ENCODE measurements at regions not wholly inside any gene's neighbourhood (a gene's known extent, or its start where the extent isn't known, plus 50 kb on each side); places are given as distances from the start of the nearest gene placed in this dataset.

DNA sequence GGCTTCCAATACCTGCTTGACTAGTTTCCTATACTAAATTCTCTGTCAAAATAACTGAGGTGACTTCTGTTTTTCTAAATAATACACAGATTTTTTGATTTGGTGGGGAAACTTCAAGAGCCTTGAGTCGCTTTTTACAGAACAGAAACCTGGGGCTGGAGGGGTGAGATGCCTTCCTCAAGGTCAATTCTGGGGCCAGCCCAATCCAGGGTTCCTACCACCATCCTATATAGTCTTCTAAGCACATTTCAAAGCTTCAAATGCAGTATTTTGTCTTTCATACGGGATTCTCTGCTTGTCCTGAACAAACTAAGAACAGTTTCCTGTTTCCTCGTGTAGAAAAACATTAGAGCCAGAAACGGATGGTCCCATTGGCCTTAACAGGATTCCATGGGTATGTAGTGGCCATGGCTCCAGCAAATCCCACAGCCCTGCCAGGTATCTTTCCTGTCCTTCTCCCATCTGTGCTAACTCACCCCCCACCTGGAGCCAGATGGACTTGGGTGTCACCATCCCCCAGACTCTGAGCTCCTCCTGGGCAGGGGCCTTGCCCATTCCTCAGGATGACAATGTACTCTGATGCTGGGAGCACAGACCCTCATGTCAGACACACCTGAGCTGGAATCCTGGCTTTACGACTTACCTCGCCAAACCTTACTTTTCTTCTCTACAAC, 146.9 kb downstream of the KLF13 start:
- no peak for DNase-seq (ENCODE audit: low read depth)

DNA sequence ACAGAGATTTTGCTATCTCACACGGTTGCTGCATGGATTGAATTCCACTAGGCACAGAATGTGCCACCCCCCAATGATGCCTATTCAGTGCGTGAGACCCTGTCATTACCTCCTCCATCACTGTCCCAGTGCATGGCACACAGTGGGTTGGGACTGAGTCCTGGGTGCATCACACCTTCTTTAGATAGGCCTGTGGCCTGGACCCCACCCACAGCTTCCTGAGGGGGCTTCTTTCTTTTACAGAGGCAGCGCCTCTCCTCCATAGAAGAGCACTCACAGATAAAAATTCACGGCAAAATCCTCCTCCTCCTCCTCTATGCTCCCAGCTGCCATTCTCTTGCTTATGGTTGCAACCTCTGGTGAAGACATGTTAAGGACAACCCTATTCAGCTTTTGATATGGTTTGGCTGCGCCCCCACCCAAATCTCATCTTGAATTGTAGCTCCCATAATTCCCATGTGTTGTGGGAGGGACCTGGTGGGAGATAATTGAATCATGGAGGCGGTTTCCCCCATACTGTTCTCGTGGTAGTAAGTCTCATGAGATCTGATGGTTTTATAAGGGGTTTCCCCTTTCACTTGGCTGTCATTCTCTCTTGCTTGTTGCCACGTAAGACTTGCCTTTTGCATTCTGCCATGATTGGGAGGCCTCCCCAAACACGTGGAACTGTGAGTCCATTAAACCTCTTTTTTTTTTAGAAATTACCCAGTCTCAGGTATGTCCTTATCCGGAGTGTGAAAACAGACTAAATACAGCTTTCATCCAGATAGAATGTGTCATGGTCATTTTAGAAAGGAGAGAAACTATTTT, 147.6 kb downstream of the KLF13 start:
- DNase-seq (ENCODE audit: low read depth), result no peak

DNA sequence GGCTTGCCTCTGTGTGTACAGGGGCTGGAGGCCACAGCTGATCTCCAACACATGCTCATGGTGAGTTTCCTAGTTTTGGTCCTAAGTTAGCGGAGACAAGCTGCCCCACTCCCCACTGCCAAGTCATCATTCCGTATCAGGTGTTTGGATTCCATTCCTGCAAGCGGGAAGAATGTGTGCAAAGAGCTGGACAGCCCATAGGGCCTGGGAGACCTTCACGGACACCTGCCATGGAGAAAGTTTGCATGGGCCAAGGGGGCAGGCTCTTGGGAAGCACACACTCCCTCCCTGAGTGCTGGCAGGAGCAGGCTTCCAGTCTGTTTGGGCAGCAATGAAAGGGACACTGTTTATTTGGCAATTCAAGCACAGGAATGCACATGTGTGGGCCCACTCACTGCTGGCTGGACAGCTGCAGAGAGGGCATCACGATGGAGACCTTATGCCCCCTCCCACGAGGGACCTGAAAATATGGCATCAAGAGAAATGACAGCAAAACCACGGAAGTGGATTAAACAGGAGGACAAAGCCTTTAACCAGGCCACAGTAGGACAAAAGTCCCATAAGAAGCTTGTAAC, 149.7 kb downstream of the KLF13 start:
- no peak for DNase-seq (ENCODE audit: low read depth)

- no peak for DNase-seq (ENCODE audit: low read depth)
These were observed 150.2 kb downstream of the KLF13 start for GRCh38 chr15:31476866-31477265.

DNA sequence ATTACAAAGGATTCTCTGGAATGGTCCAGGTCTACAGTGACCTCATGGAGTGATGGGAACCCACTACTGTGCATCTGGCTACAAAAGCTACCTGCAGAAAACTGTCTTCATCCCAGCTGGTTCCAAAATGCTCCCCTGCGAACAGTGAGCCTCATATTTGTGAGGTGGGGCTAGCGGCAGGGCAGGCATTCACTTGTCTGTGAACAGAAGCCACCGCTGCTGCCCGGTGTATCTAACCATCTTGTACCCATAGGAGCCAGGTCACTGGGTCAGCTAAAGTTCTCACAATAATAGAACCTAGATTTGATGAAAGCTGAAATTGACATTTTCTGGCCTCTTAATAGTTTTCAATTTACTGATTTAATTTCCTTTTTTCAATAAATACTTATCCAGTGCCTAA, 150.7 kb downstream of the KLF13 start:
- no peak for DNase-seq (ENCODE audit: low read depth)

DNA sequence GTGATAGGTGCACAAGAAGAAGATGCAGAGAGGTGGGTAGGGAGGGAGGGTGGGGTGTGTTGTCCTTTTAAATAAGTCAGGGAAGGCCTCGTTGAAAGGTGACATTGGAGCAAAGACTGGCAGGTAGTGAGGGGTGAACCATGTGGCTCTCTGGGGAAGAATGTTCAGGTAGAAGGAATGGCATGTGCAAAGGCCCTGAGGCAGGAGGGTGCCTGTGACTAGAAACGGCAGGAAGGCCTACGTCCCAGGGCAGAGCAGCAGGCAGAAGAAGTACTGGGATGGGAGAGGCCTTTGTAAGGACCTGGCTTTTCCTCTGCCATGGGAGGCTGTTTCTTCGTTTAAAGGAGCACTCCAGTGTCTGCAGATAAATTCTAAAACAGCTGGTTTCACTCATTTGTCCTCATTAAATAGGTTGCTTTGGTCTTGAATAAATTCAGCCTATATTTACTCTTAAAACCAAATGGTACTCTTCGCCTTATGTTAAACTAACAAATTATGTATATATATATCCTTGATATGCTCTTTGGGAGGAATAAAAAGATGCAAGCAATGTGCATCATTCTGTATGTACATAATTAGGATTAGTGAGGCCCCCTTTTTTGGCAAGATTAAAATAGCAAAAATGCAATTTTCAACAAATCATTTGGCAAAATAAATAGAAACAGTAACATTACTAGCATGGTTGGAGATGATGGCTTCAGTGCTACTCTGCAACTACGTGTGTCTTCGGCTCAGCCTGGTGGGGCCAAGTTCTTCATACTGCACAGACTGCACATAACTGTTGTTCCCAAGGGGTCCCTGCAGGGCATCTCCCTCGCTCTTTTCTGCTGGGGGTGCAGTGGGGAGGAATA, 151.4 kb downstream of the KLF13 start:
- DNase-seq (ENCODE audit: low read depth), result no peak

GRCh38 chr15:31478702-31479221, 152.1 kb downstream of the KLF13 start:
- DNase-seq (ENCODE audit: low read depth), result no peak

GRCh38 chr15:31480356-31481025, 153.9 kb downstream of the KLF13 start:
- DNase-seq (ENCODE audit: low read depth), result no peak

DNA sequence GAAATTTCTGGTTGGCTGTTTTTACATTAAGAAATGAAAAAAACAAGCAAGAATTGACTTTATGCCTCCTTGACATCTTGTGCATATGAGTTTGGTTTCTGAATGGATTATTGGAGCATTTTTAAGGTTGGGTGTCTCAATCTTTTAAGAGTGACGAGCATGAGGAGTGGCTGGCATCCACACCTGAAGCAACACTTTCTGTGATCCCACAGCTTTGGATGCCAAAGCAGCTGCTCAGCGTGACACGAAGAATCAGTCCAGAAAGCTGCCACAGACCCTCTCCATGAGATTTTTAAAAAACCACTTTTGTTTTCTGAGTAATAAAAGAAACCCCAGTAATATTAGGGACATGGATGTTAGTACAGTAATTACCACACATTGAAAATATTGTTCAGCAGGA, 154.5 kb downstream of the KLF13 start:
- no peak for DNase-seq (ENCODE audit: low read depth)

DNA sequence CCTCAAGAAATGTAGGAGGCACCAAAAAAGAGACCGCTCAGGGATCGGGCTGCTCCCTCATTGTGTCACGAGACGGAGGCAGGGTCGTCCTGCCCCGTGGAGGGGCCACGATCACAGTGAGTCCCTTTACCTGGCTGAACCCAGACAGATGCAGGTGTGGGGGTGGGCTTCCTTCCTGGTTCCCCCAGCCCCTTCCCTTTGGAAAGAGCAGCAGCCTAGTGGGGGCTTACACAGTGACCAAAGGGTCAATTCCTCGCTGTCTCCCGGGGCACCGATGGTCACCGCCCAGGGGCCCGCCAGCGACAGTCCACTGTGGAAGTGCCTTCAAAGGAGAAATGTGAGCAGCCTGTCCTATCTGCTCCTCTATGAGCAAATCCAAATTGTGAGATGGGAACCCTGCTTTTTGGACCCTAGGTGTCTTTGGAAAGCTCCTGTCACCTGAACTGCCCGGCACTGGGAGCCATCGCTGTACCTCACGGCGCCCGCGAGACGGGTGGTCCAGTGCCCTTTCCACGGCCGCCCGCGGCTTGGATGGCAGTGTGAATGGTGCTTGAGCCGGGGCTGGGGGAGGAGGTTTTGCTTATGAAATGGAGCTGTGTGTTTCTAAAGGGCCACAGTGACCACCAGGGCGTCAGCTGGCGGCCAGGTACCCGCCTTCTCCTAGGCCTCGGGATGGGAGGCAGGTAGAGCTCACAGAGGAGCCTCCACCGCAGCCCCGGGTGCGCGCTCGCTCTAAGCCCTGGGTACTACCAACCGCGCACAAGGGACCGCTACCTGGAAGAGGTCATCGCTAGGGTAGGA, 155.7 kb downstream of the KLF13 start:
- no peak for DNase-seq (ENCODE audit: low read depth)

- peak; percentile 53 for DNase-seq (ENCODE audit: low read depth)
These were observed 156.7 kb downstream of the KLF13 start for GRCh38 chr15:31483053-31483985.

DNA sequence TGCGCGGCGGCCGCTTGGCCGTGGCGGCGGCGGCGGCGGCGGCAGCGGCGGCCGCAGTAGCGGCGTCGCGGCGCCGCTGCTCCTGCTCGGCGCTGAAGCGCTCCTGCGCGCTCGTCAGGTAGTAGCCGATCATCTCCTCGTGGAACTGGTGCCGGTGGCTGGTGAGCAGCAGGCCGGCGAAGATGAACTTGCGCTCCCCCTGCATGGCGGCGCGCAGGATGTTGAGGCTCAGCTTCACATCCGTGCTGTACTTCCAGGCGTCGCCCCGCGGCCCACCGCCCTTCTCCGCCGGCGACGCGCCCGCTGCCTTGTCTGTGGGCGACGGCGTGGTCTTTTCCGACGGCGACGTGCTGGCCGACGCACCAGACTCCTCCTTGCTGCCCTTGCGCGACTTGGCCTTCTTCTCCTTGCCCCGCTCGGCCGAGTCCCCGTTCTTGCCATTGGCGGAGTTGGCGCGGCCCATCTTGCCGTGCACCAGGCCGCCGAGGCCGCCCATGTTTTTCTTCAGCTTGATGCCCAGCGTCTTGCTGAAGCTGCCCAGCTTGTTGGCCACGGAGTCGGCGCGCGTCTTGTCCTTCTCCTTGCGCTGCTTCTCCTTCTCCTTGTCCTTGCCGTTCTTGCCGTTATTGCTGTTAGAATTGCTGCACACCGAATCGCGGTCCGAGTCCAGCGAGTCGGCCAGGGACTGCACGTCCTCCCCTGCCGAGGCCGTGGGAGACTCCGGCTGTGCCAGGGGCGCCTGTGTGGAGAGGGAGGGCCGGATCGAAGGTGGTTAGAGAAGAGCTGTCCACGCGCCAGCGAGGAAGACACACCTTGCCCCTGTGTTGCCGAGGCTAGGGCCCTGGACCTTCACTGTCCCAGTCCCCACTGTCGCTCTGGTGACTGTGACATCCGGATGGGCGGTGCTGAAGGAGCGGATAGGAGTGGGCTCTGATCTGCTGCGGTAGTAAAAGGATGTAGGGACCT, 157.6 kb downstream of the KLF13 start:
- no peak for DNase-seq (ENCODE audit: low read depth)

DNA sequence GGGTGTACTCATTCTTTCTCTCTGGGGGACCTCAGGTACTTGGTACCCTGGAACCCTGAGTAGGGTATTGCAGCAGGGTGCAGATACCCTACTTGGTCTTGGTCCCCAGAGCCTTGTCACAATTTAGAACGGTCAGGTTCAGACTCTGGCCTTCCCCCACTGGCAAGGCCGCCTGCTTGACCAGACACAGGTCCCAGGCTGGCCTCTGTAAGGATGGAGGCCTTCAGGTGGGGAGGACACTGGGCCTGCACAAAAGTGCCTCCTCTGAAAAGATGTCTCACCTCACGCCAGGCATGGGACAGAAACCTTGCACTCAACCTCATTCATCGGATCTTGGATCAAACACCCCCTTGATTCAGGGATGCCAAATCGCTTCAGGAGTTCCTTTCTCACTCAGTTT, 158.4 kb downstream of the KLF13 start:
- no peak for DNase-seq (ENCODE audit: low read depth)

- DNase-seq (ENCODE audit: low read depth), result no peak
These were observed 158.8 kb downstream of the KLF13 start for GRCh38 chr15:31485431-31485830.

- DNase-seq (ENCODE audit: low read depth), result no peak
These were observed 159.4 kb downstream of the KLF13 start for GRCh38 chr15:31485911-31486461.

GRCh38 chr15:31486506-31486905, 159.9 kb downstream of the KLF13 start:
- no peak for DNase-seq (ENCODE audit: low read depth)

GRCh38 chr15:31486906-31487695, 160.5 kb downstream of the KLF13 start:
- no peak for DNase-seq (ENCODE audit: low read depth)
